IMR-90 (cell line): ENCODE measurements at regions not wholly inside any gene's neighbourhood (a gene's known extent, or its start where the extent isn't known, plus 50 kb on each side); places are given as distances from the start of the nearest gene placed in this dataset.

ENCODE experiments used
- RCOR1 ChIP-seq: IDR thresholded peaks from 2 replicates; pipeline ENCODE4 v1.6.1; 2012; ENCODE audit warnings: mild to moderate bottlenecking, low read length, improper control_type of control experiment; ENCODE audit not compliant: insufficient replicate concordance
- SMC3 ChIP-seq: fragments of 150-350 bp; IDR thresholded peaks from 2 replicates; pipeline ENCODE4 v1.6.1; 2016; ENCODE audit warnings: low read depth, mild to moderate bottlenecking, antibody characterized with exemption, low read length, moderate library complexity
- TF ChIP-seq, protein P1 (sequence below): conservative IDR thresholded peaks from 2 replicates; pipeline ENCODE4 v1.5.1; 2012; ENCODE audit warnings: mild to moderate bottlenecking, low read depth, low read length, improper control_type of control experiment

DNA sequence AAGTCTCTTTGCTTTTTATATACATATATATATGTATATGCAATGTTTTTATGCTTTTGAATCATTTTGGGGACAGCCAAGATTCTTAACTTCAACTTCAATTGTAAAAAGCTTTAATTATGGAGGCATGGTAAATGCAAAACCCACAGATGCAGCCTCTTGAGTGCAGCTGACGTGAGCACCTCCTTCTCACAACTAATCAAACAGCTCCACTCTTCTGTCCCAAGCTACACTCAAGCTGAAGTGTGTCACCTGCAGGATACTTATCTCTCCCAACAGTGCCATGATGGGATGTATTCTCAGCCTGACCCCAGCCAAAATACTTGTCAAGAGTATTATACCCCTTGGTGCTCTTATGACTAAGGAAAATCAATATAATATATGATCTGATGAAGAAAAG lies 60.7 kb upstream of the BLTP1 start:
- TF ChIP-seq, protein P1, sequence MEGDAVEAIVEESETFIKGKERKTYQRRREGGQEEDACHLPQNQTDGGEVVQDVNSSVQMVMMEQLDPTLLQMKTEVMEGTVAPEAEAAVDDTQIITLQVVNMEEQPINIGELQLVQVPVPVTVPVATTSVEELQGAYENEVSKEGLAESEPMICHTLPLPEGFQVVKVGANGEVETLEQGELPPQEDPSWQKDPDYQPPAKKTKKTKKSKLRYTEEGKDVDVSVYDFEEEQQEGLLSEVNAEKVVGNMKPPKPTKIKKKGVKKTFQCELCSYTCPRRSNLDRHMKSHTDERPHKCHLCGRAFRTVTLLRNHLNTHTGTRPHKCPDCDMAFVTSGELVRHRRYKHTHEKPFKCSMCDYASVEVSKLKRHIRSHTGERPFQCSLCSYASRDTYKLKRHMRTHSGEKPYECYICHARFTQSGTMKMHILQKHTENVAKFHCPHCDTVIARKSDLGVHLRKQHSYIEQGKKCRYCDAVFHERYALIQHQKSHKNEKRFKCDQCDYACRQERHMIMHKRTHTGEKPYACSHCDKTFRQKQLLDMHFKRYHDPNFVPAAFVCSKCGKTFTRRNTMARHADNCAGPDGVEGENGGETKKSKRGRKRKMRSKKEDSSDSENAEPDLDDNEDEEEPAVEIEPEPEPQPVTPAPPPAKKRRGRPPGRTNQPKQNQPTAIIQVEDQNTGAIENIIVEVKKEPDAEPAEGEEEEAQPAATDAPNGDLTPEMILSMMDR: no peak
- no peak for TF ChIP-seq RCOR1
- TF ChIP-seq SMC3: no peak
